Esophagus (tissue), 2 donors: ENCODE measurements at regions not wholly inside any gene's neighbourhood (a gene's known extent, or its start where the extent isn't known, plus 50 kb on each side); places are given as distances from the start of the nearest gene placed in this dataset.
"Not testable (repeated sequence)": the region's sequence is repeated elsewhere in the genome, so short reads cannot be mapped to it uniquely, and the experiment has no call there.

ENCODE experiments used
- H3K27ac ChIP-seq, 2 donors: one replicate each; pipeline ENCODE4 v1.5.1; 2013; ENCODE audit warnings: low read depth in 2 of 2, mild to moderate bottlenecking in 2 of 2, inconsistent platforms in 1 of 2, low read length in 1 of 2, moderate library complexity in 1 of 2
- H3K27me3 ChIP-seq, 2 donors: one replicate each; pipeline ENCODE4 v1.6.1; 2013; ENCODE audit warnings: low read length in 2 of 2, control low read depth in 1 of 2, mild to moderate bottlenecking in 1 of 2; ENCODE audit not compliant: insufficient read depth in 2 of 2, control insufficient read depth in 1 of 2
- H3K36me3 ChIP-seq, 2 donors: one replicate each; pipeline ENCODE4 v1.6.1; 2013; ENCODE audit warnings: low read length in 1 of 2; ENCODE audit not compliant: control insufficient read depth in 2 of 2, insufficient read depth in 2 of 2
- H3K4me1 ChIP-seq, 2 donors: one replicate each; pipeline ENCODE4 v1.6.1; 2013; ENCODE audit warnings: low read length in 1 of 2; ENCODE audit not compliant: control insufficient read depth in 2 of 2, insufficient read depth in 2 of 2
- H3K4me3 ChIP-seq, 2 donors: one replicate each; pipeline ENCODE4 v1.5.1; 2013; ENCODE audit warnings: low read length in 2 of 2, mild to moderate bottlenecking in 2 of 2, low read depth in 1 of 2, moderate library complexity in 1 of 2
- H3K9me3 ChIP-seq, 2 donors: one replicate each; pipeline ENCODE4 v1.6.1; 2013; ENCODE audit warnings: mild to moderate bottlenecking in 2 of 2, low read depth in 1 of 2, low read length in 1 of 2, moderate library complexity in 1 of 2; ENCODE audit not compliant: control insufficient read depth in 2 of 2, insufficient read depth in 1 of 2
- WGBS, 2 donors: extraction: QIAGEN DNeasy Blood & Tissue Kit; methylation state at CpG; one replicate each; pipeline ENCODE4 v1.1.7; 2013; 5-methylcytosine and 5-hydroxymethylcytosine counted together
- donor health status: healthy with polysubstance abuse.
- donor health status: Bipolar disorder and iron deficiency.

DNA sequence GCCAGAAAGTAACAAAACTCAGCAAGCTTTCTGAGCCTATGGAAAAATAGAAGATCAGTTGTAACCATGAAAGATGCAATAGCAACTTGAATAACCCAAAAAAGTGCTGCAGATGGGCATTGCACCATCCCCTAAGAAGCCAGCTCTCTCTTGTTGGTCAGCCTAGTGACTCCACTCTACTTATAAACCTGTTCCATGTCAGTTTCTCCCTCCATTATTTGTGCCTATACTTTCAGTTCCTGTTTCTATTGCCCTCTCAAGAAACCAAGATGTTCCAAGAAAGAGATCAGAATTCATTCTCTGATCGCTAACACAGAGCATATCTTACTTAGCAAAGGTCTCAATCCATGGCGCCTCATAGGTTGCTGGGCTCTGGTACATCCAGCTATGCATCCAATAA lies 170.3 kb upstream of the MAP2 start:
- Histone ChIP-seq H3K27ac (no peak overlapping the region), H3K4me3 (no peak overlapping the region), H3K27me3 (no peaks in the 10 kb centered on the region), H3K36me3 (no peaks in the 10 kb centered on the region), H3K9me3 (no peaks in the 10 kb centered on the region), H3K4me1 (no peaks in the 10 kb centered on the region)
- 47 to 66% methylated on average over 2 of the region's 2 CpGs for WGBS, 2 donors

DNA sequence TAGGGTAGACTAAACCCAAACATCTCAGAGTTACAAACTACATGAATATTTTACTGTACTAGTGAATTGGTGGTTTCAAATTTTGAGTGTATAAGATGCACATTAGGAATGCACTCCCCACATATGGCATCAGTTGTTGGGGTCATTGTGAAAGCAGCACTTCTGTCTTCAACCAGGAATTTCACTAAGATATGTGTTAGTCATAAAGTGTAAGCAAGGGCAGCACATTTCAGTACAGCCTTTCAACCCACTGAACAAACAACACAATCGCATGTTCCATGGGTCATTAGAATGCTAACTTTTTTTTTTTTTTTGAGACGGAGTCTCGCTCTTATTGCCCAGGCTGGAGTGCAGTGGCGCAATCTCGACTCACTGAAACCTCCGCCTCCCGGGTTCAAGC lies 164.1 kb upstream of the MAP2 start:
- no peak overlapping the region for H3K27ac ChIP-seq
- 93 to 95% methylated on average over 7 of the region's 7 CpGs for WGBS, 2 donors
- no peak overlapping the region for H3K4me3 ChIP-seq
- H3K9me3 ChIP-seq: no peaks in the 10 kb centered on the region
- H3K27me3 ChIP-seq: no peaks in the 10 kb centered on the region
- H3K4me1 ChIP-seq: no peaks in the 10 kb centered on the region
- H3K36me3 ChIP-seq: no peaks in the 10 kb centered on the region

DNA sequence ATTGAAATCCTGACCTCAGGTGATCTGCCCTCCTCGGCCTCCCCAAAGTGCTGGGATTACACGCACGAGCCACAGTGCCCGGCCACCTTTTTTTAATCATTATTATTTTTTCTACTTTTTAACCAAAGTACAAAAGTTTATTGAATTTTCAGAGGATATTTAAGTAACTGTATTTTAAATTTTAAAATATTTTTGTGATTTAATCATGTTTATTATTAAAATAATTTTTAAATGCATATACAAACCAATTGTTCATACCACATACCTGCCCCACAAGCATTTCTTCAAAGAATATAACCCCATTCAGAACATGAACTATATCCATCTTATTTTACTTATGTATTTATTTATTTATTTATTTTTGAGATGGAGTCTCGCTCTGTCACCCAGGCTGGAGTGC lies 163.6 kb upstream of the MAP2 start:
- 93 to 96% methylated on average over 5 of the region's 5 CpGs for WGBS, 2 donors
- no peaks in the 10 kb centered on the region for H3K4me1 ChIP-seq

DNA sequence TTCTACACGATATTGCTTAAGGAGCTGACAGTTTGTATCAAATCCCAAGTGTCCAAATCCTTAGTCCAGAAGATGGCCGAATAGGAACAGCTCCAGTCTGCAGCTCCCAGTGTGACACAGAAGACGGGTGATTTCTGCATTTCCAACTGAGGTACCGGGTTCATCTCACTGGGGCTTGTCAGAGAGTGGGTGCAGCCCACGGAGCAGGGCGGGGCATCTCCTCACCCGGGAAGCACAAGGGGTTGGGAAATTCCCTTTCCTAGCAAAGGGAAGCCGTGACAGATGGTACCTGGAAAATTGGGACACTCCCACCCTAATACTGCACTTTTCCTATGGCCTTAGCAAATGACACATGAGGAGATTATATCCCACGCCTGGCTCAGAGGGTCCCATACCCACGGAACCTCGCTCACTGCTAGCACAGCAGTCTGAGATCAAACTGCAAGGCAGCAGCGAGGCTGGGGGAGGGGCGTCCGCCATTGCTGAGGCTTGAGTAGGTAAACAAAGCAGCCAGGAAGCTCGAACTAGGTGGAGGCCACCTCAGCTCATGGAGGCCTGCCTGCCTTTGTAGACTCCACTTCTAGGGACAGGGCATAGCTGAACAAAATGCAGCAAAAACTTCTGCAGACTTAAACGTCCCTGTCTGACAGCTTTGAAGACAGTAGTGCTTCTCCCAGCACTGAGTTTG lies 162.3 kb upstream of the MAP2 start:
- not testable (repeated sequence) for H3K27me3 ChIP-seq, H3K4me1 ChIP-seq, H3K27ac ChIP-seq, H3K9me3 ChIP-seq, H3K36me3 ChIP-seq, H3K4me3 ChIP-seq
- 84 to 87% methylated on average over 16 of the region's 16 CpGs for WGBS, 2 donors

More for the DNA sequence above, 163.6 kb upstream of the MAP2 start:
- H3K4me3 ChIP-seq: no peak overlapping the region
- H3K27ac ChIP-seq: no peak overlapping the region
- H3K9me3 ChIP-seq: no peaks in the 10 kb centered on the region
- H3K27me3 ChIP-seq: no peaks in the 10 kb centered on the region
- H3K36me3 ChIP-seq: no peaks in the 10 kb centered on the region

DNA sequence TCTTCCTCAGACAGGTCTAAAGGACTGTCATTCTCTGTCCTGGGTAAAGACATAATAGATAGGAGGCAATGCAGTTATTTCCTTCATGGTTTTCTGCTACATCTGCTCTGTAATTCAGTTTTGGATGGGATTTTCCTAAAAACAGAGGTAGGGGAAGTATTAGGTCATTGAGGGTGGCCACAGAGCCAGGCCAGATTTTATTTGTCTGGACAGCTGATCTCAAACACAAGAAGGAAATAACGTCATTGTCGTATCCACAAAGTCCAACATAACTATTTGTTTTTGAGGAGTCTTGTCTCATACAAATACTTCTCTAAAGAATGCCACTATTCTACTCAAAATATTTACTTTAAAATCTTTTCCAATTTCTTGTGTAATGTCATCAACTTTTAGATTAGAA lies 154.8 kb upstream of the MAP2 start:
- no peaks in the 10 kb centered on the region for H3K9me3 ChIP-seq
- no peak overlapping the region for H3K27ac ChIP-seq
- no peaks in the 10 kb centered on the region for H3K4me1 ChIP-seq
- 26 to 34% methylated on average over 2 of the region's 2 CpGs for WGBS, 2 donors
- no peaks in the 10 kb centered on the region for H3K27me3 ChIP-seq
- H3K36me3 ChIP-seq: no peaks in the 10 kb centered on the region
- no peak overlapping the region for H3K4me3 ChIP-seq

DNA sequence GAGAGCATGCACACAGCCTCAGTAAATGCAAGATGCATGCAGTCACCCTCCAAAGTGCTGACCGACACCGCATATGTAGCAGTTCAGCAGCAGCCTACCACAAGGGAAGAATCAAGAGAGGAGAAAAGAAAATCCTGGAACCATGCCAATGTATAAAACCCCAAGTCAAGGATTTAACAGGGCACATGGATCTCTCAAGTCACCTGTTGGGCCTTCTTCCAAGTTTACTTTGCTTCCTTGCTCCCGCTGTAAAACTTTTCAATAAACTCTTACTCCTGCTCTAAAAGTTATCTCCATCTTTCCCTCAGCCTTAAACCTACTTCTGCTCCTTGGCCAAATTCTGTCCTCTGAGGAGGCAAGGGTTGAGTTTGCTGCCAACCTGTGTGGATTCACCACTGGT lies 147.8 kb upstream of the MAP2 start:
- no peaks in the 10 kb centered on the region for H3K27me3 ChIP-seq
- H3K4me3 ChIP-seq: no peak overlapping the region
- H3K36me3 ChIP-seq: no peaks in the 10 kb centered on the region
- H3K9me3 ChIP-seq: peaks cover 0 to 2% of the 10 kb centered on the region in 2 donors
- 49 to 92% methylated on average over 3 of the region's 3 CpGs for WGBS, 2 donors
- H3K27ac ChIP-seq: no peak overlapping the region
- no peaks in the 10 kb centered on the region for H3K4me1 ChIP-seq

DNA sequence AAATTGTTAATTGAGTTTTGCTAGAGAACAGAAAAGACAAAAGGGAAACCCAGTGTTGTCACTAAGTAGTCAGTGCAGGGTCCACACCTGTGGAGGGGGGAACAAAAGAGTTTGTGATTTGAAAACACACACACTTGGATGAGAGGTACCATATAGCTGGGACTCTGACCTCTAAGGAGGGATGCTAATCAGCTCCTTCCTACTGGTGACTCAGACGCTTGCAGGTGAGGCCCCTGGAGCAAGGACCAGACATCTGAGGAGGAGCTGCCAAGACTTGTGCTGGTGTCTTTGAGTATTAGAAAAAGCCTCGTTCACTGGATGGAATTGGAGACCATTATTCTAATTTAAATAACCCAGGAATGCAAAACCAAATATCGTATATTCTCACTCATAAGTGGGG lies 146.4 kb upstream of the MAP2 start:
- Histone ChIP-seq H3K27ac (no peak overlapping the region), H3K36me3 (no peaks in the 10 kb centered on the region), H3K4me1 (no peaks in the 10 kb centered on the region), H3K27me3 (no peaks in the 10 kb centered on the region), H3K9me3 (peaks cover 0 to 2% of the 10 kb centered on the region in 2 donors), H3K4me3 (no peak overlapping the region)
- WGBS, 2 donors: 63 to 71% methylated on average over 3 of the region's 3 CpGs

DNA sequence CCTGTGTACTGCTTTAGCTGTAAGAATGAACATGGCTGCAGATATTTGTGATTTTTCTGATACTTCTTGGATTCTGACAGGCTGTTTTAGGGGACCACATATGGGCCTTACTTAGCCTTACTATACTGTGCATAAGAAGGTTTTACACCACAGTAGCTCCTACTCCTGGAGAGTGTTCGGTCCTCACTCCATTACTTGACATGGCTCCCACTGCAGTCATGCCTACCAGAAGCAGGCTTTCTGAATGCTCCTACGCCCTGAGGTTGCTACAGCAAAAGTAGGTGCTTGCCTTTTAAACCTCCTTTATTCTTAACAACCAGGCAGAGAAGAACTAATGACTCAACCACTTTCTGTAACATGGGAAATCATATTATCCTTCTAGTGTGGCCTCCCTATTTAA lies 125.2 kb upstream of the MAP2 start:
- no peak overlapping the region for H3K27ac ChIP-seq
- 82 to 85% methylated on average over 2 of the region's 2 CpGs for WGBS, 2 donors
- H3K27me3 ChIP-seq: no peaks in the 10 kb centered on the region
- no peak overlapping the region for H3K4me3 ChIP-seq
- no peaks in the 10 kb centered on the region for H3K36me3 ChIP-seq
- no peaks in the 10 kb centered on the region for H3K9me3 ChIP-seq
- H3K4me1 ChIP-seq: no peaks in the 10 kb centered on the region

DNA sequence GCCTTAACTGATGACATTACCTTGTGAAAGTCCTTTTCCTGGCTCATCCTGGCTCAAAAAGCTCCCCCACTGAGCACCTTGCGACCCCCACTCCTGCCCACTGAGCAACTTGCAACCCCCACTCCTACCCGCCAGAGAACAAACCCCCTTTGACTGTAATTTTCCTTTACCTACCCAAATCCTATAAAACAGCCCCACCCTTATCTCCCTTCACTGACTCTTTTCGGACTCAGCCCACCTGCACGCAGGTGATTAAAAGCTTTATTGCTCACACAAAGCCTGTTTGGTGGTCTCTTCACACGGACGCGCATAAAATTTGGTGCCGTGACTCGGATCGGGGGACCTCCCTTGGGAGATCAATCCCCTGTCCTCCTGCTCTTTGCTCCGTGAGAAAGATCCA lies 124.4 kb upstream of the MAP2 start:
- H3K9me3 ChIP-seq, H3K27ac ChIP-seq, H3K27me3 ChIP-seq, H3K4me1 ChIP-seq, H3K4me3 ChIP-seq, H3K36me3 ChIP-seq: not testable (repeated sequence)
- WGBS, 2 donors: 81 to 86% methylated on average over 11 of the region's 11 CpGs

DNA sequence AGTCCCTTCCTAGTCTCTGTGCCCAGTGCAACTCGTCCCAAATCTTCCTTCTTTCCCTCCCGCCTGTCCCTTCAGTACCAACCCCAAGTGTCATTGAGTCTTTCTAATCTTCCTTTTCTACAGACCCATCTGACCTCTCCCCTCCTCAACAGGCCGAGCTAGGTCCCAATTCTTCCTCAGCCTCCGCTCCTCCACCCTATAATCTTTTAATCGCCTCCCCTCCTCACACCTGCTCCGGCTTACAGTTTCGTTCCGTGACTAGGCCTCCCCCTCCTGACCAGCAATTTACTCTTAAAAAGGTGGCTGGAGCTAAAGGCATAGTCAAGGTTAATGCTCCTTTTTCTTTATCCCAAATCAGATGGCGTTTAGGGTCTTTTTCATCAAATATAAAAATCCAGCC lies 123.1 kb upstream of the MAP2 start:
- H3K27me3 ChIP-seq, H3K4me3 ChIP-seq, H3K36me3 ChIP-seq, H3K4me1 ChIP-seq, H3K27ac ChIP-seq, H3K9me3 ChIP-seq: not testable (repeated sequence)
- 88 to 93% methylated on average over 9 of the region's 9 CpGs for WGBS, 2 donors
